SKM-1 (cell line): ENCODE measurements at regions not wholly inside any gene's neighbourhood (a gene's known extent, or its start where the extent isn't known, plus 50 kb on each side); places are given as distances from the start of the nearest gene placed in this dataset.

Experiments used
- DNase-seq: peaks from one replicate; lab custom pipeline; 2025; ENCODE audit not compliant: unreplicated experiment; lab: John Stamatoyannopoulos, UW

DNA sequence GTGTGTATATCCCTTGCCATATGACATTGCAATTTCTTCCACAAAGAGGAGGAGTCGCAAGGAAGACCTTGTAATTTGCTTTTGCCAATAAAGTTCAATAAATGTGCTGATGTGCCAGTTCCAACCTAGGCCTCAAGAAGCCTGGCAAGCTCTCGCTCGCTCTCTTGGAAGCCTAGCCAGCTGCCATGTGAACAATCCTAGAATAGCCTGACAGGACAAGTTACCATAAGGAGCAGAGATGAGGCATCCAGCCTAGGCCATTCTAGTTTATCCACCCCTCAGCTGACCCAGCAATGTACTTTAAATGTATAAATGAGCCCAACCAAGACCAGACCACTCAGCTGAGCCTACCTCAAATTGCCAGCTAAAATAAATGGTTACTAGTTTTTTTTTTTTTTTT, 145.7 kb upstream of the QRFPR start:
- DNase-seq = no peak

DNA sequence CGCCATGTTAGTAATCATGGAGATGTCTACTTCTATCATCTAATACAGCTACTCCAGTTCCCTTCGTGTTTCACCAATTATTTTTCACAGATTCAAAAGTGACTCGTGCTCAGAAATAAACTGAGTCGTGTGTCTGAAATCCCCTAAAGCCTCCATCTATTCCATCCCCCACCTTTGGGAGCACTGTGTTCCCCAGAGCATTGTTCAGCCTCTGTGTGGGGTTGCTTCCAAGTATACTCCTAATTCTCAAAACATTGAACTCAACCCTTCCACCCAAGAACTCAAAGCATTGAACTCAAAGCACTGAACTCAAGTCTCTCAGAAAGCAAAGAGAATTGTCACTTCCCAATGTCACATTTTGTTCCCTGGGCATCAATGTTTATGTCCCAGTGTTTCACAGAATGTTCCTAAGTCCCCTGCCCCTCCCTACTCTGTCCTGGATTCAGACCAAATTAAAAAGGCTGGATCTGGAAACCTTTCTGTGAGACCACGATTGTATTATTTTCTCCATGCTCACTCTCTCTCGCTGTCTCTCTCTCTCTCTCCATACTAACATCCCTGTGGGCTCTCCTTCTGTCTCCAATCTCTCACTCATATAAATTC, 138.5 kb upstream of the QRFPR start:
- no peak for DNase-seq

DNA sequence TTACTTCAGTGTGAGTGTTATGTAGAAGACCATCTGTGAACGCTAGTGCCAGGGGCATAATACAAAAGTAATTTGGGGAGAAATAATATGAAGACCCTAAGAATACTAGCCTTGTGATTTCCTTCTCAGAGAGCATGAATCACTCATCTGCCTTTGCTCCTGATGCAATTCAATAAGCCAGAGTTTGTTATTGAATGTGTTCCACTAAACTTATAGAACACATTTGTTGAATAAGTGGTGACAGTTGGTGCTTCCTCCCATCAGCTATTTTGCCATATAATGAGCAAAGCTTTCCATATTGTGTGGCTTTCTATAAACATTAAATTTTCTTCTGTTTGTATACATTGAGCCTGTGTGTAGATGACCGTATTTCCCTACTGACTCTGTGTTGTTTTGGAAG, 136.4 kb upstream of the QRFPR start:
- no peak for DNase-seq

DNA sequence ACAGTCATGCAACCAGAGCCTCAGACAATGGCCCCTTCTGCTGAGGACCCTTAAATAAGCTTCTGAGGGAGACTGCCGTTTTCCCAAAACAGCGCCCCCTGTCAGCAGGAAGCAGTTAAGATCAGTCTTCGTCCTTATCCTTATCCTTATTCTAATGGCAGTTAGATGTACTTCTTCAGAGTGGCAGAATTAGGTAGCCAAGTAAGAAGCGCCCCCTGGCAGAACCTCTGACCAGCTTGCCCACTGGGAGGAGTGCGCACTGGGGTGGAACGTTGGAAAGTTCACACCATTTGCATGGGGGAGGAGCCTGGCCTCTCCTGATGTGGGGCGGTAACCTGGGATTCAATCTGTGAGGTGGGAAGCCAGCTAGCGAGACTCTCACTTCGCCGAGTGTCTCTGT, 133.6 kb upstream of the QRFPR start:
- DNase-seq = no peak

DNA sequence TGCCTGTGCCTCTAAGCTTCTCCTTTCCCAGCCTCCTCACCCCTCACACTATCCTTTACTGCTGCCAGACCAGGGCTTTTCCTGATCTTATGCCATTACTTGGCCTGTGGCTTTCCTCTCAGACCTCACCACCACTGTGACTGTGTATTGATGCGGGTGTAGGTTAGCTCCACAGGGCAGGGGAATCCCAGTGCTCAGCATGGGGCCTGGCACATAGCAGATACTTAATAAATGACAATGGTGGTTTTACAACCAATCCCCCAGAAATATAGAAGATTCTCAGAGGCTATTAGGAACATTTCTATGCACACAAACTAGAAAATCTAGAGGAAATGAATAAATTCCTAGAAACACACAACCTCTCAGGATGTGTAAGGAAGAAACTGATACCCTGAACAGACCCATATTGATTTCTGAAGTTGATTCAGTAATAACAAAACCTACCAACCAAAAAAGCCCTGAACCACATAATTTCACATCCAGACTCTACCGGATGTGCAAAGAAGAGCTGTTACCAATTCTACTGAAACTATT, 129.6 kb upstream of the QRFPR start:
- no peak for DNase-seq

GRCh38 chr4:121485190-121485804, 104.5 kb upstream of the QRFPR start:
- no peak for DNase-seq

DNA sequence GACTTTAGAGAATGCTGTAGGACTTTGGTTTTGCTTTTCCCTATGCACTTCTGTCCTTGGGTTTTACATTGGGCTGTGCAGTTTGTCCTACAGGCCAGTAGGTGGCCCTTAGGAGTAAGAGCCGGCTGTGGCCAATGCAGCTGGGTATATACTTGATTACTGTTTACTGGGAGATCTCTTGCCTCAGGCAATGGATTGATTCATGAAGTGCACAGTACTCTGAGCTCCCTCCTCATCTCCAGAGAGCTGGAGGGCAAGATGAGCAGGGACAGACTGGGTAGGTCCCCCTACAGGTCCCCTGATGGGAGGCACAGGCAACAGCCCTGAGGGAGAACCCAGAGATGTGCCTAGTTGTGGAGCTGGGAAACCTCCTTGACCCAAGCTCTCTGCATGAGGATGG, 103.8 kb upstream of the QRFPR start:
- peak; percentile 16 for DNase-seq

- DNase-seq = no peak
Measured at GRCh38 chr4:121479808-121480207, 99.0 kb upstream of the QRFPR start.

DNA sequence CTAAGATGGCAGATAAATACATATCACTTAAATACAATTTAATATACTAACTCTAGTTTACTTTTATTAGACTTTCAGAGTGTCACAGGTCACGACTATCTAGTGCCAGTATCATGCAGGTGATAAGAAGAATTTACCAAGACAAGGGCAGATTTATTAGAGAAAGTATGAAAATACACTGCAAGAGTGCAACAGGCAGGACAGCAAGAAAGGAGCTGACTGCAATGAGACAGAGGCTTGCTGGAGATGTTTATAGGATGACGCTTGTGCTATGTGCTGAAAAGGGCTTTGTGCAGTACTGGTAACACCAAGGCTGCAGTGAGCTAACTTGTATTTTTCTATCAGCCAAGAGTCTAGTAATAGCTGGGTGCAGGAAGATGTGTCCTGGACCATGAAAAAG, 96.7 kb upstream of the QRFPR start:
- DNase-seq = no peak

DNA sequence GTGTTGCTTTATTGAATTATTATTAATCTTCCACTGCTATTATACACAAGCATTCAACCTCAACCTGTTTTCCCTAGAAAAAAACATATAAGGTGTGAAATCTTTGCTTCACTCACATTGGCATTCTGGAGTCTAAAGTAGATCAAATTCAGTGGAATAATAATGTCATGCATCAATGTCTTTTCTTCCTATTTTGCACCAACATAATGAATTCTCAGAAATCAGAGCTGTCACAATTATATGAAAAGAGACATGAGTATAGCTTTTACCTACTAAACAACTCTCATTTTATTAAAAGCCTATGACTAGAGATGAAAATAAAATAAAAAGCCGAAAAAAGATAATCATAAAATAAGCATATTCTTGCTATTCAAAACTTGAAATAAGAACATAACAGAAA, 96.3 kb upstream of the QRFPR start:
- DNase-seq = no peak

DNA sequence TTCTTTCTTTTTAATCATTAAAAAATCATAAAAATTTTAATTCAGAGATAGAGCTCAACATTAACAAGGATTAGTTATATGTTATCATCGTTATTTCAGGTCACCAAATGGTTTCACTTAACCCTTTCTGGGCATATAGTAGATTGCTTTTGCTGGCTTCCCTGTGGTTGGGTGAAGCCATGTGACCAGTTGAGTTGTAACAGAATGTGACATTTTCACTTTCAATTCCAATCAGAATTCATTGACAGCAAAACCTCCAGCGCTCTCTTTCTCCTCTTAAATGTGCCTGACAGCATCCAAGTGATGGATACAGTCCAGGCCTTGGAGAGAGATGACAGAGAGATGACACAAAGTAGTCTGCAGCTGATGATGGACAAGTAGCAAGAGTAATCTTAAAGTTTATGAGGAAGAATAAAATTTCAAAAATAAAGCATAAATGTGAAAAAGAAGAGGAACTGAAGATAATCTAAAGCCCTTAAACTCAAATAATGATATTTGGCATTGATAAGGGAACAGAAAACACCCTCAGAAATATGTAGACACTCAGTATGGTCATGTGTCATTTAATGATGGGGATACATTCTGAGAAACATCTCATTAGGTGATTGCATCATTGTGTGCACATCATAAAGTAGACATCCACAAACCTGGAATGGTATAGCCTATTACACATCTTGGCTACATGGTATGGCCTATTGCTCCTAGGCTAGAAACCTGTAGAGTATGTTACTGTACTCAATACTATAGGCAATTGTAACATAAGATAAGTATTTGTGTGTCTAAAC, 92.3 kb upstream of the QRFPR start:
- no peak for DNase-seq

DNA sequence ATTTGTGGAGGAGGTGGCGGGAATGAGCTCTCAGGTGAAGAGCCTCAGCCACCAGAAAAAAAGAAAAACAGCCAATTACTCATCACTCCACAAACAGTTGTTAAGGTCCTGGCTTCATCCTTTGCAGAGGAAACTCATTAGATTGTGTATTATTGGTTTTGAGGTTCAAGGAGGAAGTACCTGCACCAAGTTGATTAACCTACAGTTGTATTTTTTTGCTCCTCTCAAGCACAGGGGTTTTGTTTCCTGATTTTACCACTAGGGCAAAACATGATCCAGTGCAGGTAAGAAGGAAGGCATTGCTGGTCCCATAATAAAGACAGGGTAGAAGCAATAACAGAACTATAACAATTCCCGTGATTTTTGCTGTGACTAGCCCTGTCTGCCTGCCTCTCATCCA, 84.0 kb upstream of the QRFPR start:
- no peak for DNase-seq

DNA sequence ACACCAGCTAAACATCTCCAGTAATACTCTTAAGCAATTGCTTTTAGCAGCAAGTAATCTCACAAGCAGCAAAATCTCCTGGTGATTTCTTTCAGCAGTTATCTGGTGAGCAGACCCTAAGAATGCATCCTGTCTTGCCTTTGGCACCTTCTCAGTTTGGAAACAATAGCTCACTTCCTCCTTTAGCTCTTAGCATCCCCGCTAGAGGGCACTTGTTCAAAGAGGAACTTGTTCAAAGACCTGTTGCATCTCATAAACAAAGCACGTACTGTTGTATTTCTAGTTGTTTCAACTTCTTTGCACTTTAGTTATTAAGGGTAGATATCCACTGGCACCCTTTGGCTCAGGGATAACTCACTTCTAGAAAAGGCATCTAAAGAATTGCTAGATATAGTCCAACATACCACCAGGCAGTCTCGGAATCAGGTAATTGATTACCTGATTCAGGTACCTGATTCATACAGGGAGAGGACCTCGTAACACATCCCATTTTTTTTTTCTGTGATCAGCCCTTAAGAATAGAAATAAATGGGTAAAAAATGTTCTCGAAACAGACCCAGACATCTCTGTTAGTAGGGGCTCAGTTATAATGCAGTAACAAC, 81.9 kb upstream of the QRFPR start:
- DNase-seq = peak; percentile 80

DNA sequence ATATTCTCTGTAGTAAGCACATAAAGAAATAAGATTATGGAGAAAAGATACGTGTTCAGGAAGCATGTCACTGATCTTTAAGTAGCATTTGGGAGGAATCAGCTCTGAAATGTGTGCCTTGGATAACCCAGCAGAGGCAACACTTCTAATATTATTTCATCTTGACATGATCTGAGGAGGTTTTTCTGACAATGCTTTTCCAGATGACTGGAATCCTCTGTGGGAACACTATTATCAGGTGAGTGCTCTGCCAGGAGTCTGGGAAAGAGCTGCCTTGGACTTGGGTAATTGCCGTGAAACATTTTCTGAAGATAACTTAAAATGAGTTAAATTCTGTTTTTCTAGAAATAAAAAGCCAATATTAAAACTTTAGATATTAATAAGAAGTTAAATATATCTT, 78.2 kb upstream of the QRFPR start:
- no peak for DNase-seq

DNA sequence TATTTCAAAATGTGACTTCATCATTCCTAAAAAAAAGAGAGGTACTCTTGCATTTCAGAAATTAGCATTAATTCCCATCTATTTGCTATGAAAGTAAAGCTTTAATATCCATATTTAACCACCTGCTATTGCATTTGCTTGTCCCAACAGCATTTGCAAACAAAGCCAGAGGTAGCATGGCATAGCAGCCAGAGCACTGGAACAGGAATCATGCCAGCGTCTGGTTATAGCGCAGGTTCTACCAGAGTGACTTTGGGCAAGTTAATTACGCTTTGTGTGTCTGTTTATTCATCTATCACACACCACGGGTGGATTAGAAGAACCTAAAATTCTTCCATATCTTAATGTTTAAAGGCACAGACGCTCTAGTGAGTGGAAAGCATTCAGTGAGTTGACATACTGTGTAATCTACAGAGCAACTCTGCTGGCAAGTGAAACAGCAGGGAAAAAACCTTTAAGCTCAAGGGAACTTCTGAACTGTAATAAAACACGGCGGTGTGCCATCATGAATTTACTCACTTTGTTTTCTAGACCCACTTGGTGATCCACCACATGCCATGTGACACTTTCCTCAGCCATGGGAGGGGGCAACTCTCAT, 76.6 kb upstream of the QRFPR start:
- DNase-seq = no peak

GRCh38 chr4:121455285-121455684, 74.5 kb upstream of the QRFPR start:
- DNase-seq = no peak

GRCh38 chr4:121454251-121454979, 73.6 kb upstream of the QRFPR start:
- no peak for DNase-seq

DNA sequence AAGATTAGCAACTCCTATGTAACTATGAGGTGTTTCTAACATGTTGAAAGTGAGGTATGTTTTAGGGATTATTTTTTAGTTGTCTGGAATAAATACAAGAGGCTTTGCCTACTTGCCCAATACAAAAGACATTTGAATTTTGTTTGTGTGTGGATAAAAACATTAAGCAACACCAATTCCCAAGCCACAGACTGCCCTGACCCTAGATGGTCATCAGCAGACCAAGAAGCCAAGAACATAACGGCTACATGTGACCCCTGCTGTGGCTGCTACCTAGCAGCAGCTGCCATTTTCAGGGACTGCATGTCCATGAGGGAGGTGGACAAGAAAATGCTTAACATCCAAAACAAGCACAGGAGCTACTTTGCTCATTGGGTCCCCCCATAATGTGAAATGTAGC, 70.5 kb upstream of the QRFPR start:
- no peak for DNase-seq

- DNase-seq = no peak
Measured at GRCh38 chr4:121449416-121449815, 68.6 kb upstream of the QRFPR start.

- DNase-seq = no peak
Measured at GRCh38 chr4:121448231-121448630, 67.4 kb upstream of the QRFPR start.

- no peak for DNase-seq
Measured at GRCh38 chr4:121439669-121440068, 58.9 kb upstream of the QRFPR start.
